Transverse colon (tissue), 4 donors: ENCODE measurements at regions not wholly inside any gene's neighbourhood (a gene's known extent, or its start where the extent isn't known, plus 50 kb on each side); places are given as distances from the start of the nearest gene placed in this dataset.

Experiments
- POLR2AphosphoS5 ChIP-seq, 3 donors: sonication (generic); formaldehyde crosslinking; IDR thresholded peaks; one replicate each; pipeline ENCODE4 v1.6.1; 2016; ENCODE audit warnings: antibody characterized with exemption in 3 of 3
- TF ChIP-seq, protein P1 (sequence below), 5 experiments: fragments of 200-600 bp in 3 of 5; fragments of 450-650 bp in 2 of 5; sonication (generic) in 3 of 5; IDR thresholded peaks; 1 replicate in 2 of 5; 2 replicates in 3 of 5; pipeline ENCODE4 v1.5.1; 2016 to 2017; ENCODE audit warnings: antibody characterized with exemption in 5 of 5, inconsistent platforms in 3 of 5, mild to moderate bottlenecking in 2 of 5, moderate library complexity in 1 of 5

DNA sequence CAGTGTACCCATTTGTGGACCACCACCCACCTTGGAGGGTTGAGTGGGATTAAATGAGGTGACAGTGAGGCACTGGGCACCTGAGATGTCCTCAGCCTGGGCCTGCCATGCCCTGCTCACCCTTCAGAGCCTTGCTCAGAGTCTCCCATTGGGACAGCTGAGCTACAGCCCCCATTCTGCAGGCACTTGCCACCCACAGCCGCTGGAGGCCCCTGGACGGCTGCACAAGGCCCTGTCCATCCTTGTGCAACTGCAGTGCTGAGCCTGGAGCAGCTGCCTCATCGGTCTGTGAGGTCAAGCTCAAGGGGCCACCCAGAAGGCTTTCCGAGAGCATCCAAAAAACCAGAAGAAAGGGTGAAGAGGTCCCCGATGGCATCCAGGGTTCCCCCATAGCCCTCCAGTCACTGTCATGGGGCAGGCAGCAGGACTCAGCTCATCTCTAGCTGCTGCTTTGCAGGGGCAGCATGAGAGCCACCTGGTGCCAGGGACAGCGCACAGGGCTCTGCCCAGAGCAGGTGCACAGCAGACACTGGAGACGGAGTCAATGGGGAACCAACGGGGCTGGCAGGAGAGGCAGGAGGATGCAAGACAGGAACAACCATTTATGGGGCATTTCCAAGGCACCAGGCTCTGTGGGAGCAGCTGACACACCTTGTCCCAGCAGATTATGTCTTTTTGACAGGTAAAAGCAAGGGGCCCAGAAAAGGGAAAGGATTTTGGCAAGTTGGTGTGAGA, 84.6 kb downstream of the ARL6IP4 start:
- TF ChIP-seq, protein P1, sequence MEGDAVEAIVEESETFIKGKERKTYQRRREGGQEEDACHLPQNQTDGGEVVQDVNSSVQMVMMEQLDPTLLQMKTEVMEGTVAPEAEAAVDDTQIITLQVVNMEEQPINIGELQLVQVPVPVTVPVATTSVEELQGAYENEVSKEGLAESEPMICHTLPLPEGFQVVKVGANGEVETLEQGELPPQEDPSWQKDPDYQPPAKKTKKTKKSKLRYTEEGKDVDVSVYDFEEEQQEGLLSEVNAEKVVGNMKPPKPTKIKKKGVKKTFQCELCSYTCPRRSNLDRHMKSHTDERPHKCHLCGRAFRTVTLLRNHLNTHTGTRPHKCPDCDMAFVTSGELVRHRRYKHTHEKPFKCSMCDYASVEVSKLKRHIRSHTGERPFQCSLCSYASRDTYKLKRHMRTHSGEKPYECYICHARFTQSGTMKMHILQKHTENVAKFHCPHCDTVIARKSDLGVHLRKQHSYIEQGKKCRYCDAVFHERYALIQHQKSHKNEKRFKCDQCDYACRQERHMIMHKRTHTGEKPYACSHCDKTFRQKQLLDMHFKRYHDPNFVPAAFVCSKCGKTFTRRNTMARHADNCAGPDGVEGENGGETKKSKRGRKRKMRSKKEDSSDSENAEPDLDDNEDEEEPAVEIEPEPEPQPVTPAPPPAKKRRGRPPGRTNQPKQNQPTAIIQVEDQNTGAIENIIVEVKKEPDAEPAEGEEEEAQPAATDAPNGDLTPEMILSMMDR (IDR thresholded peaks at IDR 0.05) = no peak
- no peak for TF ChIP-seq POLR2AphosphoS5 (IDR thresholded peaks at IDR 0.05)
